H1 (cell line): ENCODE measurements at regions not wholly inside any gene's neighbourhood (a gene's known extent, or its start where the extent isn't known, plus 50 kb on each side); places are given as distances from the start of the nearest gene placed in this dataset.

Experiments used
- MAX ChIP-seq: IDR thresholded peaks from 2 replicates; pipeline ENCODE4 v1.6.1; 2012; ENCODE audit warnings: inconsistent platforms
- POLR2AphosphoS5 ChIP-seq: IDR thresholded peaks from 2 replicates; pipeline ENCODE4 v1.6.1; 2011; ENCODE audit warnings: low read depth, low read length
- SIRT6 ChIP-seq: IDR thresholded peaks from one replicate; pipeline ENCODE4 v1.7.1; 2012; ENCODE audit warnings: low read length, inconsistent platforms
- SUZ12 ChIP-seq: fragments of 200-600 bp; sonication (generic); IDR thresholded peaks from 2 replicates; pipeline ENCODE4 v1.6.1; 2012; ENCODE audit warnings: mild to moderate bottlenecking, inconsistent platforms, low read length, moderate library complexity, mixed read lengths

- no peak for TF ChIP-seq MAX
- no peak for TF ChIP-seq SIRT6
- TF ChIP-seq POLR2AphosphoS5, result no peak
- no peak for TF ChIP-seq SUZ12
- TF ChIP-seq, all 59 proteins: peak for 0
Observed at GRCh38 chr2:220811952-220812570, 760.0 kb downstream of the EPHA4 start (continued).
